ENCODE measurements at regions not wholly inside any gene's neighbourhood (a gene's known extent, or its start where the extent isn't known, plus 50 kb on each side); places are given as distances from the start of the nearest gene placed in this dataset.

- TF ChIP-seq SMC3 (IDR thresholded peaks at IDR 0.05; ENCODE audit: low read depth, low read length) (no peak), MAZ (IDR thresholded peaks at IDR 0.05; ENCODE audit: borderline replicate concordance, low read depth, low read length) (no peak), RFX5 (IDR thresholded peaks at IDR 0.05; ENCODE audit: low read depth, low read length) (no peak), USF2 (IDR thresholded peaks at IDR 0.05; ENCODE audit: low read depth, low read length) (no peak), MAFK (IDR thresholded peaks at IDR 0.05; ENCODE audit: low read depth, low read length) (no peak), POLR2A (IDR thresholded peaks at IDR 0.05; ENCODE audit: low read depth, low read length) (no peak), NFE2L2 (IDR thresholded peaks at IDR 0.05; ENCODE audit: low read depth, low read length) (no peak), RAD21 (IDR thresholded peaks at IDR 0.05; ENCODE audit: low read length) (no peak), BHLHE40 (IDR thresholded peaks at IDR 0.05; ENCODE audit: low read depth, low read length) (no peak), ELK1 (IDR thresholded peaks at IDR 0.05; ENCODE audit: borderline replicate concordance, low read depth, low read length) (no peak), CHD1 (IDR thresholded peaks at IDR 0.05; ENCODE audit: low read depth, low read length) (no peak), FOS (IDR thresholded peaks at IDR 0.05; ENCODE audit: low read depth, low read length) (no peak), RCOR1 (IDR thresholded peaks at IDR 0.05; ENCODE audit: insufficient replicate concordance, low read length) (no peak)
- H2BK15ac ChIP-seq (ENCODE audit: low read depth, low read length) = no peak overlapping the region
- CTCF ChIA-PET = no interaction called here
- no CpG with 5 or more reads among the region's 2 CpGs for WGBS, 2 experiments (ENCODE audit: extremely low coverage in 2 of 2, insufficient read length in 1 of 2)
- H3K9me3 ChIP-seq (ENCODE audit: control insufficient read depth, insufficient read depth, low read length) = peaks cover 5% of the 10 kb centered on the region
- no peak overlapping the region for H4K8ac ChIP-seq (ENCODE audit: low read depth in 2 of 2, low read length in 2 of 2)
- H3K18ac ChIP-seq (ENCODE audit: low read depth, low read length) = no peak overlapping the region
- no peaks in the 10 kb centered on the region for H3K9me1 ChIP-seq (ENCODE audit: insufficient read depth, low read length)
- dilution Hi-C loops (cut with HindIII; ENCODE audit: low sequenced_read_pairs, unreplicated experiment) = no loop called here
- no peaks in the 10 kb centered on the region for H3K4me1 ChIP-seq (ENCODE audit: control insufficient read depth, insufficient read depth, low read length)
- H3K36me3 ChIP-seq (ENCODE audit: control insufficient read depth, insufficient read depth, low read length) = no peaks in the 10 kb centered on the region
- POLR2A ChIA-PET (ENCODE audit: unreplicated experiment) = no interaction called here
- H2BK5ac ChIP-seq (ENCODE audit: low read depth, low read length, poor library complexity, severe bottlenecking) = no peak overlapping the region
- no peak overlapping the region for H2AK5ac ChIP-seq (ENCODE audit: low read depth, low read length)
- H4K5ac ChIP-seq (ENCODE audit: low read depth, low read length) = no peak overlapping the region
- no peak overlapping the region for H3K4me2 ChIP-seq (ENCODE audit: low read depth, low read length)
- BruUV-seq (replicated peaks) = no TSS peak
- H3K4me3 ChIP-seq (ENCODE audit: insufficient read depth, low read depth, low read length) = no peak overlapping the region
- H3K79me1 ChIP-seq (ENCODE audit: low read depth in 1 of 2, low read length in 2 of 2) = no peaks in the 10 kb centered on the region
- no peak overlapping the region for H2BK120ac ChIP-seq (ENCODE audit: low read depth, low read length)
- in situ Hi-C loops (cut with MboI; ENCODE audit: low sequenced_read_pairs) = no loop called here
- H3K9ac ChIP-seq (ENCODE audit: low read depth, low read length) = no peak overlapping the region
- no peak overlapping the region for H2BK20ac ChIP-seq (ENCODE audit: low read depth, low read length)
- no peak overlapping the region for H2AFZ ChIP-seq (replicated peaks; ENCODE audit: low read length, poor library complexity)
- H3K14ac ChIP-seq (replicated peaks; ENCODE audit: low read depth, low read length) = no peak overlapping the region
- no peak overlapping the region for H3K56ac ChIP-seq (ENCODE audit: extremely low read depth, insufficient read depth, low read length)
- no peaks in the 10 kb centered on the region for H4K20me1 ChIP-seq (ENCODE audit: insufficient read depth, low read length)
- H4K91ac ChIP-seq (ENCODE audit: insufficient read depth, low read depth, low read length) = no peak overlapping the region
- H3K23ac ChIP-seq (ENCODE audit: low read depth, low read length) = no peak overlapping the region
- no peak overlapping the region for H2AK9ac ChIP-seq (replicated peaks; ENCODE audit: low read depth, low read length, poor library complexity)
- DNase-seq (no peak), ATAC-seq (ENCODE audit: low read depth) (no peak)
- no peaks in the 10 kb centered on the region for H3K27me3 ChIP-seq (ENCODE audit: control insufficient read depth, insufficient read depth, low read length)
- H3K4ac ChIP-seq (ENCODE audit: low read depth, low read length) = no peak overlapping the region
- no peak overlapping the region for H3K27ac ChIP-seq (ENCODE audit: insufficient read depth, low read length)
- intact Hi-C loops (cut with micrococcal nuclease) = no loop called here
Measured at GRCh38 chr13:79880818-79881217, 399.9 kb downstream of the NDFIP2 start.

Data from IMR-90 (cell line).